A673 (cell line): ENCODE measurements at regions not wholly inside any gene's neighbourhood (a gene's known extent, or its start where the extent isn't known, plus 50 kb on each side); places are given as distances from the start of the nearest gene placed in this dataset.

ENCODE experiments used
- BruUV-seq: library from RNA; stranded (reverse); fragments of 400-500 nt; replicated peaks from 2 replicates; lab custom pipeline; 2021; lab: Mats Ljungman, UMichigan
- CTCF ChIA-PET: fragments of 300-600 bp; sonication (Branson Sonifier 250); formaldehyde crosslinking; loops from one replicate; lab custom pipeline; 2022; ENCODE audit warnings: antibody characterized with exemption; lab: Charles Lee
- POLR2A ChIA-PET: fragments of 300-600 bp; sonication (Branson Sonifier 250); formaldehyde crosslinking; loops from one replicate; lab custom pipeline; 2022; ENCODE audit warnings: antibody characterized with exemption; ENCODE audit not compliant: low non-redundant PET; lab: Charles Lee
- DNase-seq: peaks from one replicate; pipeline ENCODE4 v3.0.0-alpha.2; 2015; ENCODE audit warnings: low spot score
- H3K27ac ChIP-seq: fragments of 200-600 bp; sonication (generic); 2 replicates; pipeline ENCODE4 v1.5.1; 2016; ENCODE audit warnings: mixed run types, low read depth, mild to moderate bottlenecking, mixed read lengths, antibody characterized with exemption, low read length; ENCODE audit not compliant: poor library complexity, severe bottlenecking
- H3K27me3 ChIP-seq: fragments of 200-600 bp; sonication (generic); replicated peaks from 2 replicates; pipeline ENCODE4 v1.6.1; 2017; ENCODE audit warnings: mixed run types, low read depth, mild to moderate bottlenecking, mixed read lengths, antibody characterized with exemption, low read length; ENCODE audit not compliant: insufficient read depth, poor library complexity
- H3K36me3 ChIP-seq: fragments of 200-600 bp; sonication (generic); 2 replicates; pipeline ENCODE4 v1.6.1; 2016; ENCODE audit warnings: mixed run types, mild to moderate bottlenecking, mixed read lengths, antibody characterized with exemption, low read length; ENCODE audit not compliant: insufficient read depth, poor library complexity, severe bottlenecking
- H3K4me1 ChIP-seq: fragments of 200-600 bp; sonication (generic); 2 replicates; pipeline ENCODE4 v1.6.1; 2017; ENCODE audit warnings: mixed run types, mild to moderate bottlenecking, mixed read lengths, antibody characterized with exemption, low read length; ENCODE audit not compliant: insufficient read depth, poor library complexity, severe bottlenecking
- H3K4me3 ChIP-seq: fragments of 200-600 bp; sonication (generic); 2 replicates; pipeline ENCODE4 v1.5.1; 2016; ENCODE audit warnings: low read depth, mixed run types, mild to moderate bottlenecking, mixed read lengths, low read length; ENCODE audit not compliant: poor library complexity, severe bottlenecking
- H3K9me3 ChIP-seq: fragments of 200-600 bp; sonication (generic); 2 replicates; pipeline ENCODE4 v1.6.1; 2016; ENCODE audit warnings: mixed run types, low read depth, mild to moderate bottlenecking, mixed read lengths, antibody characterized with exemption, low read length; ENCODE audit not compliant: poor library complexity, severe bottlenecking
- EZH2 ChIP-seq: fragments of 200-600 bp; sonication (generic); IDR thresholded peaks from 2 replicates; pipeline ENCODE4 v1.6.1; 2017; ENCODE audit warnings: borderline replicate concordance, low read depth, mild to moderate bottlenecking, mixed read lengths, antibody characterized with exemption, low read length; ENCODE audit not compliant: poor library complexity, severe bottlenecking
- intact Hi-C: fragments of 100-400 bp; cut with micrococcal nuclease; formaldehyde crosslinking; loops from one replicate; pipeline ENCODE4 v1.10.0; 2022; ENCODE audit not compliant: unreplicated experiment
- TF ChIP-seq, protein P1 (sequence below): fragments of 300-800, 200-600 bp; sonication (generic); conservative IDR thresholded peaks from 2 replicates; pipeline ENCODE4 v1.5.1; 2017; ENCODE audit warnings: low read depth, mild to moderate bottlenecking, antibody characterized with exemption, low read length, moderate library complexity, mixed read lengths

DNA sequence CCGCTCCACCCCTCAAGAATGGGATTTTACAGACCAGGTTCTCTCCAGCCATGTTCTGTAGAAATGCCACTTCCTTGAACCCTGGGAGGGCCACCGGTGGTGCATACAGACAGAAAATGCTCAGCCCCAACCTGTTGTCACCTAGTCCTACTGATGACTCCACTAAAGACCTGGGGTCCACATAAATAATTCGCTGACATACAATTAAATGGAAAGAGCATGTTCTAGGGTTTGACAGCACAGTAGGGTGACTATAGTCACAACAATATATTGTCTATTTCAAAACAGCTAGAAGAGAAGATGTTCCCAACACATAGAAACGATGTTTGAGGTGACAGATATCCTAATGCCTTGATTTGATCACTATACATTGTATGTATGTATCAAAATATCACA is 155.6 kb upstream of the NEBL start:
- intact Hi-C loops, result no loop called here
- H3K4me3 ChIP-seq, result no peak overlapping the region
- TF ChIP-seq, protein P1, sequence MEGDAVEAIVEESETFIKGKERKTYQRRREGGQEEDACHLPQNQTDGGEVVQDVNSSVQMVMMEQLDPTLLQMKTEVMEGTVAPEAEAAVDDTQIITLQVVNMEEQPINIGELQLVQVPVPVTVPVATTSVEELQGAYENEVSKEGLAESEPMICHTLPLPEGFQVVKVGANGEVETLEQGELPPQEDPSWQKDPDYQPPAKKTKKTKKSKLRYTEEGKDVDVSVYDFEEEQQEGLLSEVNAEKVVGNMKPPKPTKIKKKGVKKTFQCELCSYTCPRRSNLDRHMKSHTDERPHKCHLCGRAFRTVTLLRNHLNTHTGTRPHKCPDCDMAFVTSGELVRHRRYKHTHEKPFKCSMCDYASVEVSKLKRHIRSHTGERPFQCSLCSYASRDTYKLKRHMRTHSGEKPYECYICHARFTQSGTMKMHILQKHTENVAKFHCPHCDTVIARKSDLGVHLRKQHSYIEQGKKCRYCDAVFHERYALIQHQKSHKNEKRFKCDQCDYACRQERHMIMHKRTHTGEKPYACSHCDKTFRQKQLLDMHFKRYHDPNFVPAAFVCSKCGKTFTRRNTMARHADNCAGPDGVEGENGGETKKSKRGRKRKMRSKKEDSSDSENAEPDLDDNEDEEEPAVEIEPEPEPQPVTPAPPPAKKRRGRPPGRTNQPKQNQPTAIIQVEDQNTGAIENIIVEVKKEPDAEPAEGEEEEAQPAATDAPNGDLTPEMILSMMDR, result no peak
- TF ChIP-seq EZH2, result no peak
- DNase-seq, result no peak
- H3K36me3 ChIP-seq, result no peaks in the 10 kb centered on the region
- no peaks in the 10 kb centered on the region for H3K9me3 ChIP-seq
- POLR2A ChIA-PET, result no interaction called here
- H3K27ac ChIP-seq, result no peak overlapping the region
- CTCF ChIA-PET, result no interaction called here
- H3K27me3 ChIP-seq, result peaks cover 8% of the 10 kb centered on the region
- no peaks in the 10 kb centered on the region for H3K4me1 ChIP-seq
- no TSS peak for BruUV-seq

DNA sequence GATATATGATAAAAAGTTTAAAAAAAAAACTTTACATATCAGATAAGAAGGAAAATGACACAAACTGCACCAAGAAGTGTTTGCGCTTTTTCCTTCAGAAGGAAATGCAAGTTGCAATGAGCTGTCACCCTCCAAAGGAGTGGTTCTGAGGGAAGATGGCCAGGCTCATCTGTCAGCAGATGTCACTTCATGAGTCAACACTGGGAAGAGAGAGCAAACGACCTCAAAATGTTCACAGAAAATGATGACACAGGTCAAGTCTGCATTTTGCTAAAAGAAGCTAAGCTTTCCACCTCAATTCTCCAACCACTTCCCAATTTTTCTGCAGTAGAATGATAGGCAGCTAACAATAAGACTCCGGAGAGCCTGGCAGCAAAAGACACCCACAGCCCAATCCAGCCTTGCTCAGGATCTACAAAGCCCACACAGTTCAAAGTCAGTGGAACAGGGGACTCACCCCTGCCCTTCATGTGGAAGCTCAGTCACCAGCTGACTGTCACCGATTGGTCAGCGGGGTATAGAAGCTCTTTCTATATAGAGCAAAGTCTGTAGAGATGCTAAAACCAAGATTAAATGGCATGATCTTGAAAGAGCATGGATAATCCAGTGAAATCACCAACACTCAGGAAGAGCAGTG is 155.1 kb upstream of the NEBL start:
- H3K27me3 ChIP-seq, result peaks cover 8% of the 10 kb centered on the region
- no peaks in the 10 kb centered on the region for H3K4me1 ChIP-seq
- no peak for DNase-seq
- H3K36me3 ChIP-seq, result no peaks in the 10 kb centered on the region
- H3K27ac ChIP-seq, result no peak overlapping the region
- no peak for TF ChIP-seq EZH2
- TF ChIP-seq, protein P1, result no peak
- no peaks in the 10 kb centered on the region for H3K9me3 ChIP-seq
- ChIA-PET POLR2A (no interaction called here), CTCF (no interaction called here)
- intact Hi-C loops, result no loop called here
- no TSS peak for BruUV-seq
- H3K4me3 ChIP-seq, result no peak overlapping the region

DNA sequence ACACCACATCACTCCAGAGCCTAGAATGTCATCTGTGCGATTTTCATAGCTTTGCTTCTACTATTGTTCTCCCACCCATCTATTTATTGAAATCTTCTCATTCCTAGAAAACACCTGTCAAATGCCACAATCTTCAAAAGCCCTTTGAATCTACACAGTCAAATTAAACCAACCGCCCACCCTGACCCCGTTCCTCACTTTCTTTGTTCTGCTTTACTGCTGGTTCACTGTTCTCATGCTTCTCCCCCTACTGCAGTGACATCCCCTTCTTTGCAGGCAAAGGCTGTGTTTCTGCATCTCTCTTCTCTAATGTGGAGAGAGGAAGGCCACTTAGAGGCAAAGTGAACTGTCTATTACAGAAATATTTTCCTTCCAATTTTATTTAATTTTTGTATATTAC is 152.4 kb upstream of the NEBL start:
- POLR2A ChIA-PET, result no interaction called here
- CTCF ChIA-PET, result no interaction called here
- H3K4me3 ChIP-seq, result no peak overlapping the region
- no peaks in the 10 kb centered on the region for H3K9me3 ChIP-seq
- no peak for DNase-seq
- H3K36me3 ChIP-seq, result no peaks in the 10 kb centered on the region
- no peak overlapping the region for H3K27ac ChIP-seq
- BruUV-seq, result no TSS peak
- intact Hi-C loops, result no loop called here
- no peaks in the 10 kb centered on the region for H3K27me3 ChIP-seq
- TF ChIP-seq, protein P1, result no peak
- no peak for TF ChIP-seq EZH2
- peaks cover 2% of the 10 kb centered on the region for H3K4me1 ChIP-seq
